G401.6 (cell line): ENCODE measurements at regions not wholly inside any gene's neighbourhood (a gene's known extent, or its start where the extent isn't known, plus 50 kb on each side); places are given as distances from the start of the nearest gene placed in this dataset.
"Not testable (repeated sequence)": the region's sequence is repeated elsewhere in the genome, so short reads cannot be mapped to it uniquely, and the experiment has no call there.

Experiments used
- FAIRE-seq: peaks from 2 replicates; lab custom pipeline; 2012; peaks lifted over from hg19 to GRCh38; lab: Jason Lieb, UNC

DNA sequence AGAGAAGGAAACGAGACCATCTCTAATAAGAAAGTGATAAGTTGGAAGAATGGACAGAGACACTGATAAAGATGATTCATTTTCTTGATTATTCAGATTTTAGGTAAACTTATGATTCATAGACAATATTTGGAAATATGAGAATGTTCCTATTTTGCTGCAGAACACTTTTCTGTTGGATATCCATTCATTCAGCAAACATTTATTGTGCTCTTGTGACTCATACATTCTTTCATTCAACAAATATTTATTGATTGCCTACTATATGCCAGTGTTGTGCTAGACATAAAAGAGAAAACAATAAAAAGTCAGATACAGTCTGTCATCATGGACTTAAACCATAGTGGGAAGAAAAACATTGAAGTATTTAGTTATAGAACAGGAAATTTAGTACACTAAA is 1232.0 kb downstream of the STIM2 start:
- FAIRE-seq: no peak

DNA sequence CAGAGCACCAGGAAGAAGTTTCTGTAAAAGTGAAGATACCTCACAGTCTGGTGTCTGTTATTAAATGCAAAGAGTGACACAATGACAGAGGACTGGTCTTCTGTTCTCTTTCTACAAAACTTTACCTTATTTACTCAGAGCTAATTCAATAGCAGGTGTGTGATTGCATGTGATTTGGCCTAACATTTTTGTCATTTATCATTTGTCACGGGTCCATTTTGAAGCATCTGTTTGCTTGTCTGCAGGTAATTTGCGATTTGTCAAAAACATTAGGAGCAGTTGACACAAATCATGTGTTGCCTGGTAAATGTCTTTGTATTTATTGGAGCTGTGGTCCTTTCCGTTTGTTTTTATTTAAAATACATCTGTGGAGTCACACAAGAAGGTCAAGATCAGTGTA is 1232.4 kb downstream of the STIM2 start:
- no peak for FAIRE-seq

DNA sequence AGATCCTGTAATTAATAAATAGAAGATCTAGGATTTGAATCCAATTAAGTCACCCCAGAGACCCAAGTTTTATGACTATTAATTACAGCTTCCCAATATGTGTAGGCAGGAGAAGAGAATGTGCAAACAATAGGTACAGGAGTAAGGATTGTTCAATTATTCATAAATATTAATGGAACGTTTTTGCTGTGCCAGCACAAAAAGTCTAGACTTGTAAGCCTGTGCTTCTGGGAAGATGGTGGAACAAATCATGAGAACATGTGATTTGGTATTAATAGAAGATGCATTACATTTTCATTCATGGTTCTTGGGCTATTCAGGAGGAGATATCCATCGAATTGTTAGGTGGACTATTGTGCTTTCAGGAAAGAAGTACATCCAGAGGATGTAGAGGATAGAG is 1240.9 kb downstream of the STIM2 start:
- FAIRE-seq: no peak

DNA sequence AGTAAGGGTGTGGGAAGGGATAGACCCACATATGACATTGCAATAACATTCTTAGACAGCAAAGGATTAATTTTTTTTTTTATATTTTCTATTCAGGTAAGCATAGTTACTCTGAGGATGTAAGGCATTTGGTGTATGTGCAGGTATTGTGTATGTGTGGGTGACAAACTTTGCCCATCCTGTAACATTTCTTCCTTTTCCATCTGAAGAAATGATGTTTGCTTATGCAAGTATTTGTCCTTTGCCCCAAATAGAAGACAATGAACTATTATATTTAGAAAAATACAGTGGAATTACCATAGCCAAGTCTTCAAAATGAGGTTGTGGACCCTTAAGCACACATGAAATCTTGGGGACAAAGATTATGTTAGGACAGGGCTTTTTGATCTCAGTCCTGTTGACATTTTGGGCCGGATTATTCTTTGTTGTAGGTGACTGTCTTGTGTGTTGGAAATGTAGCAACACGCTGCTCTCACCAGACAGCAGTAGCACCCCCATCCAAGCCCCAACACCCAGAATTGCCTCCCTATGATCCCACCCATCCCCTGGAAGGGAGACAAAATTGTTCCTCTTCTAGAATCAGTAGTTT is 1244.7 kb downstream of the STIM2 start:
- FAIRE-seq: no peak

DNA sequence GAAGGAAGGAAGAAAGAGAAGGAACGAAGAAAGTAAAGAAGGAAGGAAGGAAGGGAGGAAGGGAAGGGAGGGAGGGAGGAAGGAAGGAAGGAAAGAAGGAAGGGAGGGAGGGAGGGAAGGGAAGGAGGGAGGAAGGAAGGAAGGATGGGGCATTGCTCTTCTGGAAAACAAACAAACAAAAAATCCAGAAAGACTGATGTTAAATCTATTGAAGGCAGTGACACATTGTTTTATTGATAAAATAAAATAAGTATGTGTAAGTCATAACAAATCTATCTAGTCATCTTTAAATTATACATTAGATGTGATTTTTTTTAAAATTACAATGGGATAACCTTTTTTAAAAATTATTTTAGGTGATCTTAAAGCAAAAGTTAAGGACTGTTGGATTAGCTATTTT is 1245.5 kb downstream of the STIM2 start:
- FAIRE-seq: no peak

DNA sequence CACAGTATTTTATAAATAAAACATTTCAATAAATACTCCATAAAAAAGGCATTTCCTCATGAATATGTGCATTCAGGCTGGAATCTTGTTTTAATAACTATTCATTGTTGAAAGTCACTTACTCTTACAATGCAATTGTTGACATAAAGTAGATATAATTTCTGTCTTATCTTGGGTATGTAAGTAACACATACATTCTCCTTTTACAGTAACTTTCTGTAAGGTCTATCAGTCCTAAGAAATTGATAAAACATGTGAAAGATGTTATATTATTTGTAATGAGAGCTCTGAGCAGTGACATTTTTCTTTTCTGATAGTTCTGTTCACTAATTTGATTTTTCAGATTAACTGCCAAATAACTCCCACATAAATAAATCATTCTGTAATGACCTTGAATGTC is 1249.2 kb downstream of the STIM2 start:
- FAIRE-seq: no peak

DNA sequence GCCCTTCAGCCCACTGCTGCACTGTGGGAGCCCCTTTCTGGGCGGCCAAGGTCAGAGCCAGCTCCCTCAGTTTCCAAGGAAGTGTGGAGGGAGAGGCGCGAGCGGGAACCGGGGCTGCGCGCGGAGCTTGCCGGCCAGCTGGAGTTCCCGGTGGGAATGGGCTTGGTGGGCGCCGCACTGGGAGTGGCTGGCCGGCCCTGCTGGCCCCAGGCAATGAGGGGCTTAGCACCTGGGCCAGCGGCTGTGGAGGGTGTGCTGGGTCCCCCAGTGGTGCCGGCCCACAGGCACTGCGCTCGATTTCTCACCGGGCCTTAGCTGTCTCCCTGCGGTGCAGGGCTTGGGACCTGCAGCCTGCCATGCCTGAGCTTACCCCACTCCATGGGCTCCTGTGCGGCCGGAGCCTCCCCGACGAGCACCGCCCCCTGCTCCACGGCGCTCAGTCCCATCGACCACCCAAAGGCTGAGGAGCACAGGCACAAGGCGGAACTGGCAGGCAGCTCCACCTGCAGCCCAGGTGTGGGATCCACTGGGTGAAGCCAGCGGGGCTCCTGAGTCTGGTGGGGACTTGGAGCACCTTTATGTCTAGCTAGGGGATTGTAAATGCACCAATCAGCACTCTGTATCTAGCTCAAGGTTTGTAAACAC is 1252.2 kb downstream of the STIM2 start:
- FAIRE-seq: not testable (repeated sequence)

DNA sequence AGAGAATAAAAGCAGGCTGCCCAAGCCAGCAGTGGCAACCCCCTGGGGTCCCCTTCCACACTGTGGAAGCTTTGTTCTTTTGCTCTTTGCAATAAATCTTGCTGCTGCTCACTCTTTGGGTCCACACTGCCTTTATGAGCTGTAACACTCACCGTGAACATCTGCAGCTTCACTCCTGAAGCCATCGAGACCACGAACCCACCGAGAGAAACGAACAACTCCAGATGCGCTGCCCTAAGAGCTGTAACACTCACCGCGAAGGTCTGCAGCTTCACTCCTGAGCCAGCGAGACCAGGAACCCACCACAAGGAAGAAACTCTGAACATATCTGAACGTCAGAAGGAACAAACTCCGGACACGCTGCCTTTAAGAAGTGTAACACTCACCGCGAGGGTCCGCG is 1252.9 kb downstream of the STIM2 start:
- not testable (repeated sequence) for FAIRE-seq

GRCh38 chr4:28116526-28117083 is 1256.0 kb downstream of the STIM2 start:
- not testable (repeated sequence) for FAIRE-seq

- FAIRE-seq: no peak
These were observed 1256.5 kb downstream of the STIM2 start for GRCh38 chr4:28117084-28117682.

GRCh38 chr4:28146191-28146590 is 1285.5 kb downstream of the STIM2 start:
- FAIRE-seq: no peak

DNA sequence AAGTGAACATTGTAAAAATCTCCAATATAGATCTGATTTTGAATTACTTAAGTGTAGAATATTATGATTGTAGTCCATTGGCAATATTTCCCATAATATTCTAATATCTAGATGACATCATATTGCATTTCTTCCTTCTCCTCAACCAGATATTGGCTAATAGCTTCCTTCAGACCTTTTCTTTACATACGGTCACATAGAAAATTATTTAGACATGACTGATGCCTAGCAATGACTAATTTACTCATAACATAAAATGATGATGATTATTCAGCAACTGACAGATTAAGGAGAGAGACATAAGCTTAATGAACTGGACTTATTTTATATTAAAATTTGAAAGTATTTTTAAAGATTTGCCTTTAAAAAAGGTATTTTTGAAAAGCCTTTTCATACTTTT is 1287.6 kb downstream of the STIM2 start:
- no peak for FAIRE-seq

GRCh38 chr4:28149762-28150161 is 1289.1 kb downstream of the STIM2 start:
- no peak for FAIRE-seq

GRCh38 chr4:28151314-28151713 is 1290.7 kb downstream of the STIM2 start:
- FAIRE-seq: no peak

DNA sequence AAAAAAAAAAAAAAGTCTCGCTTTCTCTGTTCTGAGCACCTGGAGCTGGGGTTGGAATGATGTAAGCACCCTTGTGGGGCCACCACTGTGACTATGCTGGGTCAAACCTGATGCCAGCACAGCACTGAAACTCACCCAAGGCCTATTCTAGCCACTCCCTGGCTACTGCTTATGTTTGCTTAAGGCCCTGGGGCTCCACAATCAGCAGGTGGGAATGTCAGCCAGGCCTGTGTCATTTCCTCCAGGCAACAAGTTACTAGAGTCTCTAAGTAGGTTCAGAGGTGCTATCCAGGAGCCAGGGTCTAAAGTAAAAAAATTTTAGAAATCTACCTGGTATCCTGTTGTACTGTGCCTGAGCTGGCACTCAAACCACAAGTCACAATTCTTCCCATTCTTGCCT is 1306.8 kb downstream of the STIM2 start:
- FAIRE-seq: no peak

- FAIRE-seq: no peak
These were observed 1316.3 kb downstream of the STIM2 start for GRCh38 chr4:28176942-28177341.

GRCh38 chr4:28177641-28178040 is 1317.0 kb downstream of the STIM2 start:
- no peak for FAIRE-seq

DNA sequence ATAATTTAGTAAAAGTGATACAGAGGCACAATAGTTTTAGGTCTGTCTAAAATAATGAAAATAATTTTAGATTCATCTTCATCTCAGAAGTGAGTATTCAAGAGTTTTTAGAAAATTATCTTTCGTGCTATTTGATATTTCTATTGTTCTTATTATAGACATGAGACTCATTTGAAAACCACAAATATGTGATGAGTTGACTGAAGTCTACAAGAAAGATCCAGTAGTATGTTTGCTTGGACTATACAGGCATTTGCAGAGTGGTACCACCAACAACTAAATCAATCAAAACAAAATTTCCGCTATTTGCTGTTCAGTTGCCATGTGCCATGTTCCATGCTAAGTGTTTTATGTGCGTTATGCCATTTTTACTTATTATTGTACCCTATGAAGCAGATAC is 1318.5 kb downstream of the STIM2 start:
- no peak for FAIRE-seq

GRCh38 chr4:28209371-28209924 is 1348.8 kb downstream of the STIM2 start:
- FAIRE-seq: no peak

GRCh38 chr4:28211676-28212470 is 1351.2 kb downstream of the STIM2 start:
- FAIRE-seq: no peak

DNA sequence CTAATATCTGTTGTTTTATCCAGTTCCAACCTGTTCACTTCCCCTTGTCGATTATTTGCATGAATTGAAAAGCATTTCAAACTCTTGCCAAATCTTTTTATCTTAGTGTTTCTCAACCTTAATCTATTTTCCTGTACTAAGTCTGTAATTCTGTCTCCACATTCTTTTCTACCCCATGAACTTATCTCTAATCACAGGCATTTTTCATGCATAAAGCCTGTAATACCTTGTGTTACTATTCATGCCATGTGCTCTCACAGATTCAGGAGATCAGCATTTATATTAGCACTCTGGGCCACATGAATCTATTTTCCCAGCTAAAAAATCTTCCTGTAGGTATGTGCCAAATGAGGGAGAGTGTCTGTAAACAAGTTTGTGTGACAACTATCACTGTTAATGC is 1360.9 kb downstream of the STIM2 start:
- no peak for FAIRE-seq

DNA sequence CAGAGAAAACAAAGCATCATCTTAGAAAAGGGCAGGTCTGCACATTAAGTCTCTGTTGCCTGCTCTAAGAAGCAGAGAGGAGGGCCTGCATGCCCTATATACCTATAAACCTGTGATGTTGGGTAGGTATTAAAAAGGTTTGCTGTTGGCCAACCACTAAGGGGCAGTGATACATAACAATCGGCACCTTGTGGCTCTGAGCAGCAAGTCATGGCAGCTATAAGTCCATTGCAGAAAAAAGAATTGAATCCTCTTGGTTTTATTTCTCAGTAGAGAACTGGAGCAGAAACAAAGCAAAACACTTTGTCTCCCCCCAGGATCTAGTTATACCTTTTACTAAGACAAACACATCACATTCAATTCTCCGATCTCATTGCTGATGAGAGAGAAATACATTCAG is 1364.4 kb downstream of the STIM2 start:
- FAIRE-seq: no peak
